HepG2 (cell line): ENCODE measurements at regions not wholly inside any gene's neighbourhood (a gene's known extent, or its start where the extent isn't known, plus 50 kb on each side); places are given as distances from the start of the nearest gene placed in this dataset.

ENCODE experiments used
- ATAC-seq: fragments of 200-7000 bp; cut with Tn5 transposase; 3 replicates; pipeline ENCODE4 v1.9.1; 2020; ENCODE audit warnings: mild to moderate bottlenecking, moderate library complexity
- BruUV-seq: library from RNA; stranded (reverse); fragments of 400-500 nt; replicated peaks from 2 replicates; lab custom pipeline; 2021; lab: Mats Ljungman, UMichigan
- CTCF ChIA-PET: fragments of 300-600 bp; formaldehyde crosslinking; extraction: SDS; loops from one replicate; lab custom pipeline; 2021; ENCODE audit warnings: low total read pairs, inconsistent platforms, low intra/inter-chr PET ratio; lab: Yijun Ruan, JAX
- POLR2A ChIA-PET: fragments of 350-600 bp; sonication (Branson Sonifier 250); formaldehyde crosslinking; loops from one replicate; lab custom pipeline; 2020; ENCODE audit warnings: antibody characterized with exemption, inconsistent platforms; lab: Yijun Ruan, JAX
- DNase-seq: peaks from one replicate; pipeline ENCODE4 v3.0.0-alpha.2; 2015; ENCODE audit warnings: low spot score
- FAIRE-seq: peaks from 3 replicates; lab custom pipeline; 2011; peaks lifted over from hg19 to GRCh38; lab: Jason Lieb, UNC
- H2AFZ ChIP-seq: one replicate; pipeline ENCODE4 v1.6.1; 2011; ENCODE audit warnings: low read length, inconsistent platforms
- H3K27ac ChIP-seq: fragments of 300-600 bp; 3 replicates; pipeline ENCODE4 v1.8.0; 2011; ENCODE audit warnings: mixed run types, mild to moderate bottlenecking, mixed read lengths, low read length, inconsistent platforms; ENCODE audit not compliant: insufficient read depth; ENCODE audit errors: extremely low read length
- H3K27me3 ChIP-seq, 2 experiments: fragments of 200-600 bp in 1 of 2; 2 replicates in 1 of 2; 3 replicates in 1 of 2; pipeline versions ENCODE4 v1.6.0 to v1.8.0; 2011; ENCODE audit warnings: low read length in 2 of 2, mild to moderate bottlenecking in 2 of 2, moderate library complexity in 2 of 2, inconsistent platforms in 1 of 2; ENCODE audit not compliant: insufficient read depth in 2 of 2, control insufficient read depth in 1 of 2
- H3K36me3 ChIP-seq, 2 experiments: fragments of 200-600 bp in 1 of 2; replicated peaks in 1 of 2; 2 replicates in 1 of 2; 3 replicates in 1 of 2; pipeline versions ENCODE4 v1.5.1 to v1.8.0; 2011; ENCODE audit warnings: low read length in 2 of 2, inconsistent platforms in 1 of 2; ENCODE audit not compliant: insufficient read depth in 2 of 2, control insufficient read depth in 1 of 2
- H3K4me1 ChIP-seq: 2 replicates; pipeline ENCODE4 v1.5.1; 2012; ENCODE audit warnings: low read length, inconsistent platforms; ENCODE audit not compliant: insufficient read depth
- H3K4me2 ChIP-seq: 2 replicates; pipeline ENCODE4 v1.6.0; 2011; ENCODE audit warnings: low read depth, low read length, inconsistent platforms
- H3K4me3 ChIP-seq, 3 experiments: fragments of 200-600 bp in 1 of 3; sonication (generic), shearing (Covaris generic) in 1 of 3; replicated peaks in 1 of 3; 2 replicates each; pipeline ENCODE4 v1.5.1; 2011 to 2016; ENCODE audit warnings: low read length in 3 of 3, inconsistent platforms in 2 of 3, low read depth in 2 of 3, mild to moderate bottlenecking in 2 of 3, control low read depth in 1 of 3, mixed read lengths in 1 of 3; ENCODE audit not compliant: insufficient read depth in 1 of 3
- H3K79me2 ChIP-seq: one replicate; pipeline ENCODE4 v1.6.1; 2011; ENCODE audit warnings: low read length, inconsistent platforms; ENCODE audit not compliant: insufficient read depth
- H3K9ac ChIP-seq: 2 replicates; pipeline ENCODE4 v1.6.0; 2011; ENCODE audit warnings: mild to moderate bottlenecking, low read depth, low read length, inconsistent platforms; ENCODE audit not compliant: insufficient read depth
- H3K9me3 ChIP-seq: 2 replicates; pipeline ENCODE4 v1.5.1; 2012; ENCODE audit warnings: mild to moderate bottlenecking, low read length
- H4K20me1 ChIP-seq: 2 replicates; pipeline ENCODE4 v1.6.0; 2011; ENCODE audit warnings: inconsistent platforms, mild to moderate bottlenecking, low read length, moderate library complexity; ENCODE audit not compliant: insufficient read depth
- CREB1 ChIP-seq, 2 experiments: fragments of 450-650 bp in 1 of 2; IDR thresholded peaks; 2 replicates each; pipeline ENCODE4 v1.6.1; 2016 to 2017; ENCODE audit warnings: control low read depth in 1 of 2, mild to moderate bottlenecking in 1 of 2, missing compliant biosample characterization in 1 of 2, missing genetic modification characterization in 1 of 2
- ELF1 ChIP-seq: sonication (generic); formaldehyde crosslinking; IDR thresholded peaks from 2 replicates; pipeline ENCODE4 v1.4.0; 2020; ENCODE audit warnings: missing genetic modification reagents
- FOXJ3 ChIP-seq: sonication (generic); formaldehyde crosslinking; IDR thresholded peaks from 2 replicates; pipeline ENCODE4 v1.4.0; 2020; ENCODE audit warnings: missing genetic modification reagents, mild to moderate bottlenecking, borderline replicate concordance
- HOMEZ ChIP-seq: IDR thresholded peaks from 2 replicates; pipeline ENCODE4 v1.6.1; 2016; ENCODE audit warnings: low read depth
- KLF11 ChIP-seq: IDR thresholded peaks from 2 replicates; pipeline ENCODE4 v1.6.1; 2016; ENCODE audit warnings: missing compliant biosample characterization
- PBX3 ChIP-seq: sonication (generic); formaldehyde crosslinking; IDR thresholded peaks from 2 replicates; pipeline ENCODE4 v1.8.1; 2023; ENCODE audit warnings: missing genetic modification reagents, inconsistent platforms, borderline replicate concordance
- PLSCR1 ChIP-seq: sonication (generic); formaldehyde crosslinking; IDR thresholded peaks from 2 replicates; pipeline ENCODE4 v1.5.0; 2020; ENCODE audit warnings: missing genetic modification reagents, mild to moderate bottlenecking, borderline replicate concordance
- RBFOX2 ChIP-seq: fragments of 200-400 bp; formaldehyde crosslinking; IDR thresholded peaks from 2 replicates; pipeline ENCODE4 v1.6.1; 2017; ENCODE audit warnings: low read depth, mild to moderate bottlenecking, low read length
- ZNF251 ChIP-seq: sonication (generic); formaldehyde crosslinking; IDR thresholded peaks from 2 replicates; pipeline ENCODE4 v1.9.0; 2021; ENCODE audit warnings: mild to moderate bottlenecking, missing genetic modification reagents
- ZNF572 ChIP-seq: sonication (generic); formaldehyde crosslinking; IDR thresholded peaks from 2 replicates; pipeline ENCODE4 v1.5.1; 2020; ENCODE audit warnings: mild to moderate bottlenecking, missing genetic modification reagents
- ZNF724P ChIP-seq: sonication (generic); formaldehyde crosslinking; IDR thresholded peaks from 2 replicates; pipeline ENCODE4 v1.8.0; 2022; ENCODE audit warnings: missing genetic modification reagents, borderline replicate concordance
- WGBS: methylation state at CpG from one replicate; pipeline ENCODE4 v1.1.6; 2017; ENCODE audit warnings: low lambda C conversion rate; 5-methylcytosine and 5-hydroxymethylcytosine counted together
- in situ Hi-C: cut with HindIII; loops from 2 replicates; pipeline ENCODE4 v1.10.0; 2017; ENCODE audit warnings: low pct_unique_long_range_greater_than_20kb; ENCODE audit not compliant: extremely low pct_ligation_motif_present
- intact Hi-C: fragments of 100-400 bp; cut with micrococcal nuclease; formaldehyde crosslinking; loops from one replicate; pipeline ENCODE4 v1.10.0; 2022; ENCODE audit not compliant: unreplicated experiment

GRCh38 chr2:147550995-147551731 lies 293.7 kb upstream of the ACVR2A start:
- no TSS peak for BruUV-seq
- ATAC-seq (no peak), FAIRE-seq (no peak), DNase-seq (no peak)
- H3K79me2 ChIP-seq, result no peaks in the 10 kb centered on the region
- no peaks in the 10 kb centered on the region for H3K4me1 ChIP-seq
- H3K4me3 ChIP-seq, result no peak overlapping the region
- TF ChIP-seq PLSCR1 (CRISPR knock-in tag) (no peak), ZNF251 (CRISPR knock-in tag) (no peak), ZNF724P (CRISPR knock-in tag) (no peak), FOXJ3 (no peak), PBX3 (CRISPR knock-in tag) (no peak), KLF11 (CRISPR knock-in tag) (no peak), HOMEZ (CRISPR knock-in tag) (no peak), CREB1 (IDR thresholded peaks at IDR 0.05) (no peak), CREB1 (CRISPR knock-in tag; IDR thresholded peaks at IDR 0.05) (no peak), RBFOX2 (no peak), ELF1 (CRISPR knock-in tag) (no peak), ZNF572 (no peak)
- no peaks in the 10 kb centered on the region; a peak in 1 of 5 replicates for H3K27me3 ChIP-seq
- H3K4me2 ChIP-seq, result no peak overlapping the region
- CTCF ChIA-PET, result no interaction called here
- H3K36me3 ChIP-seq, result no peaks in the 10 kb centered on the region
- intact Hi-C loops, result no loop called here
- no peak overlapping the region for H3K27ac ChIP-seq
- H2AFZ ChIP-seq, result no peak overlapping the region
- H4K20me1 ChIP-seq, result no peaks in the 10 kb centered on the region
- POLR2A ChIA-PET, result no interaction called here
- in situ Hi-C loops, result no loop called here
- H3K9ac ChIP-seq, result no peak overlapping the region
- no peaks in the 10 kb centered on the region for H3K9me3 ChIP-seq
- 3% methylated on average over 5 of the region's 5 CpGs for WGBS
